Vagina (tissue), 2 donors: ENCODE measurements at regions not wholly inside any gene's neighbourhood (a gene's known extent, or its start where the extent isn't known, plus 50 kb on each side); places are given as distances from the start of the nearest gene placed in this dataset.

Experiments
- CTCF ChIP-seq, 3 experiments: fragments of 450-650 bp in 2 of 3; fragments of 200-600 bp in 1 of 3; sonication (generic) in 1 of 3; IDR thresholded peaks; one replicate each; pipeline ENCODE4 v1.5.1; 2017 to 2019; ENCODE audit warnings: antibody characterized with exemption in 3 of 3, mild to moderate bottlenecking in 2 of 3, moderate library complexity in 2 of 3
- POLR2A ChIP-seq, 2 donors: fragments of 450-650 bp; IDR thresholded peaks; one replicate each; pipeline ENCODE4 v1.6.1; 2017; ENCODE audit warnings: antibody characterized with exemption in 2 of 2, mild to moderate bottlenecking in 2 of 2, moderate library complexity in 2 of 2

- no peak for TF ChIP-seq CTCF (IDR thresholded peaks at IDR 0.05)
- TF ChIP-seq POLR2A (IDR thresholded peaks at IDR 0.05): no peak
These were observed 78.4 kb upstream of the FANCL start for GRCh38 chr2:58319481-58319880.
